Liver (tissue), 8 donors: ENCODE measurements at regions not wholly inside any gene's neighbourhood (a gene's known extent, or its start where the extent isn't known, plus 50 kb on each side); places are given as distances from the start of the nearest gene placed in this dataset.

Experiments used
- DNase-seq: peaks from one replicate; pipeline ENCODE4 v3.0.0-alpha.2; 2017; ENCODE audit warnings: low spot score
- H3K27ac ChIP-seq, 2 donors: one replicate each; pipeline ENCODE4 v1.7.0; 2013; ENCODE audit warnings: inconsistent platforms in 2 of 2, low read length in 2 of 2, control low read depth in 1 of 2, low read depth in 1 of 2, mild to moderate bottlenecking in 1 of 2
- H3K27me3 ChIP-seq, 4 donors: one replicate each; pipeline versions ENCODE4 v1.6.1 to v1.7.0; 2013; ENCODE audit warnings: low read length in 3 of 4, inconsistent platforms in 1 of 4, mild to moderate bottlenecking in 1 of 4, moderate library complexity in 1 of 4; ENCODE audit not compliant: control insufficient read depth in 4 of 4, insufficient read depth in 4 of 4
- H3K36me3 ChIP-seq, 4 donors: one replicate each; pipeline versions ENCODE4 v1.6.1 to v1.7.0; 2013; ENCODE audit warnings: low read length in 3 of 4, mild to moderate bottlenecking in 3 of 4, low read depth in 1 of 4, moderate library complexity in 1 of 4; ENCODE audit not compliant: control insufficient read depth in 4 of 4, insufficient read depth in 3 of 4
- H3K4me1 ChIP-seq, 4 donors: one replicate each; pipeline versions ENCODE4 v1.6.1 to v1.7.0; 2013; ENCODE audit warnings: low read length in 3 of 4, mild to moderate bottlenecking in 3 of 4, moderate library complexity in 1 of 4; ENCODE audit not compliant: control insufficient read depth in 4 of 4, insufficient read depth in 4 of 4
- H3K4me3 ChIP-seq, 3 donors: one replicate each; pipeline versions ENCODE4 v1.6.1 to v1.7.0; 2013; ENCODE audit warnings: low read length in 3 of 3, control low read depth in 1 of 3, low read depth in 1 of 3, mild to moderate bottlenecking in 1 of 3
- H3K9ac ChIP-seq, 2 donors: one replicate each; pipeline ENCODE4 v1.7.0; 2013; ENCODE audit warnings: low read length in 2 of 2, mild to moderate bottlenecking in 2 of 2, moderate library complexity in 2 of 2, control low read depth in 1 of 2, low read depth in 1 of 2
- H3K9me3 ChIP-seq, 4 donors: one replicate each; pipeline versions ENCODE4 v1.6.1 to v1.7.0; 2013; ENCODE audit warnings: low read length in 3 of 4; ENCODE audit not compliant: control insufficient read depth in 4 of 4
- CTCF ChIP-seq: fragments of 150-350 bp; IDR thresholded peaks from 2 replicates; pipeline ENCODE4 v1.5.1; 2017; ENCODE audit warnings: improper control_type of control experiment, low read depth, low read length; ENCODE audit not compliant: missing input control
- EGR1 ChIP-seq, 2 donors: IDR thresholded peaks; 2 replicates each; pipeline ENCODE4 v1.6.1; 2016 to 2018; ENCODE audit warnings: antibody characterized with exemption in 2 of 2, low read depth in 2 of 2
- FOXA1 ChIP-seq: IDR thresholded peaks from 2 replicates; pipeline ENCODE4 v1.6.1; 2016; ENCODE audit warnings: antibody characterized with exemption
- FOXA2 ChIP-seq: IDR thresholded peaks from 2 replicates; pipeline ENCODE4 v1.6.1; 2016; ENCODE audit warnings: antibody characterized with exemption
- GABPA ChIP-seq, 2 donors: IDR thresholded peaks in 1 of 2; conservative IDR thresholded peaks in 1 of 2; 2 replicates each; pipeline ENCODE4 v1.6.1; 2016; ENCODE audit warnings: antibody characterized with exemption in 2 of 2, mild to moderate bottlenecking in 1 of 2, moderate library complexity in 1 of 2
- HNF4A ChIP-seq, 2 donors: conservative IDR thresholded peaks; 2 replicates each; pipeline ENCODE4 v1.6.1; 2016; ENCODE audit warnings: antibody characterized with exemption in 2 of 2, mild to moderate bottlenecking in 2 of 2
- HNF4G ChIP-seq: IDR thresholded peaks from 2 replicates; pipeline ENCODE4 v1.6.1; 2016; ENCODE audit warnings: antibody characterized with exemption
- JUND ChIP-seq, 2 donors: IDR thresholded peaks; 2 replicates each; pipeline ENCODE4 v1.6.1; 2016; ENCODE audit warnings: antibody characterized with exemption in 2 of 2
- MAX ChIP-seq: IDR thresholded peaks from 2 replicates; pipeline ENCODE4 v1.6.1; 2016; ENCODE audit warnings: antibody characterized with exemption
- RAD21 ChIP-seq, 2 donors: IDR thresholded peaks; 2 replicates each; pipeline ENCODE4 v1.6.1; 2016; ENCODE audit warnings: antibody characterized with exemption in 2 of 2, mild to moderate bottlenecking in 2 of 2
- REST ChIP-seq: IDR thresholded peaks from 2 replicates; pipeline ENCODE4 v1.6.1; 2016; ENCODE audit warnings: antibody characterized with exemption, mild to moderate bottlenecking
- RXRA ChIP-seq, 2 donors: IDR thresholded peaks; 2 replicates each; pipeline ENCODE4 v1.6.1; 2017 to 2018; ENCODE audit warnings: antibody characterized with exemption in 2 of 2, mild to moderate bottlenecking in 1 of 2
- SP1 ChIP-seq: IDR thresholded peaks from 2 replicates; pipeline ENCODE4 v1.6.1; 2018; ENCODE audit warnings: antibody characterized with exemption, mild to moderate bottlenecking
- YY1 ChIP-seq: IDR thresholded peaks from 2 replicates; pipeline ENCODE4 v1.6.1; 2016; ENCODE audit warnings: antibody characterized with exemption, mild to moderate bottlenecking
- ZBTB33 ChIP-seq: IDR thresholded peaks from 2 replicates; pipeline ENCODE4 v1.6.1; 2016; ENCODE audit warnings: antibody characterized with exemption
- WGBS: extraction: QIAGEN DNeasy Blood & Tissue Kit; methylation state at CpG from one replicate; pipeline ENCODE4 v1.1.7; 2013; 5-methylcytosine and 5-hydroxymethylcytosine counted together
- donor health status: healthy.
- donor health status: healthy.
- donor health status: healthy.
- donor health status: healthy.
- donor health status: healthy.

DNA sequence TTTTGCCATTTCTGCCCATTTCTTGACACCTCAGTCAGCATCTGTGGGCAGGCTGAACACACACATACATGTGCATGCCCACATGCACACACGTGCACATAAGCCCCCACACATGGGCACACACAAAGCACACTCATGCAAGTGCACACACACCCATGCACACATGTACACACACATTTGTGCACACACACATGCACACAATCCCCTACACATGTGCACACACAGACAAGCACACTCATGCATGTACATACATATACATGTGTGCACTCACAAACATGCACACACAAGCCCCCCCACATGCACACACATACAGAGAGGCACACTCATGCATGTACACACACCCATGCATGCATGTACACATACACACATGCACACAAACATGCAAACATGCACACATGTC is 83.5 kb upstream of the ACTRT2 start:
- no peak overlapping the region for H3K4me3 ChIP-seq
- WGBS, result 77% methylated on average over 1 of the region's 1 CpG
- H3K4me1 ChIP-seq, result no peaks in the 10 kb centered on the region
- no peak for DNase-seq
- H3K9ac ChIP-seq, result no peak overlapping the region
- peaks cover 0 to 13% (median 10%) of the 10 kb centered on the region in 4 donors for H3K9me3 ChIP-seq
- H3K36me3 ChIP-seq, result no peaks in the 10 kb centered on the region
- TF ChIP-seq FOXA1, result no peak
- H3K27ac ChIP-seq, result no peak overlapping the region
- H3K27me3 ChIP-seq, result no peaks in the 10 kb centered on the region

DNA sequence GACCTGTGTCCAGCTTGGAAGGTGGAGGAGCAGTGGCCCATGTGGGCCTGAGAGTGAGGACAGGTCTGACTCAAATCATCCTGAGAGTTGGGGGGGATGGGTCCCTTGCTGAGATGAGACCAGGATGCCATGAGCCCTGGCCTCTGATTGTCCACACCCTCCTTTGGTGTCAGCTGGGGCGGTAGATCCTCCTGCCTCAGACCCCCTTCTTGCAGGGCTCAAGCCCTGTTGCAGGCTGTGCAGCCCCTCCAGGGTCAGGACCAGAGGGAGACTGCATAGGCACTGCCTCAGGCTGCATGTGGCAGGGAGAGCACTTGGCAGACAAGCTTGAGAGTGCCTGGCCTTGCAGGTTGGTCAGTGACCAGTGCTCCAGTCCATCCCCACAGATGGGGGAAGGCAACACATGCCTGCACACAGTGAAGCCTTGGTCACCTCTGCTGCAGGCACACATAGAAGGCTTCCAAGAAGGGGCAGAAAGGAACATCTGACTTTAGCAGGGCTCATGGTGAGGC is 82.2 kb upstream of the ACTRT2 start:
- Histone ChIP-seq H3K9me3 (peaks cover 0 to 13% (median 10%) of the 10 kb centered on the region in 4 donors), H3K27ac (no peak overlapping the region), H3K27me3 (peaks cover 0 to 2% (median 0%) of the 10 kb centered on the region in 4 donors), H3K9ac (no peak overlapping the region), H3K4me3 (no peak overlapping the region), H3K4me1 (no peaks in the 10 kb centered on the region), H3K36me3 (no peaks in the 10 kb centered on the region)
- 79% methylated on average over 1 of the region's 1 CpG for WGBS
- TF ChIP-seq RAD21 (IDR thresholded peaks at IDR 0.05) (no peak), EGR1 (IDR thresholded peaks at IDR 0.05; ENCODE audit: low read depth in 2 of 2) (no peak), MAX (no peak), CTCF (no peak), JUND (IDR thresholded peaks at IDR 0.05) (no peak), YY1 (no peak), ZBTB33 (no peak), HNF4G (no peak), RXRA (IDR thresholded peaks at IDR 0.05) (no peak)
- DNase-seq, result no peak

DNA sequence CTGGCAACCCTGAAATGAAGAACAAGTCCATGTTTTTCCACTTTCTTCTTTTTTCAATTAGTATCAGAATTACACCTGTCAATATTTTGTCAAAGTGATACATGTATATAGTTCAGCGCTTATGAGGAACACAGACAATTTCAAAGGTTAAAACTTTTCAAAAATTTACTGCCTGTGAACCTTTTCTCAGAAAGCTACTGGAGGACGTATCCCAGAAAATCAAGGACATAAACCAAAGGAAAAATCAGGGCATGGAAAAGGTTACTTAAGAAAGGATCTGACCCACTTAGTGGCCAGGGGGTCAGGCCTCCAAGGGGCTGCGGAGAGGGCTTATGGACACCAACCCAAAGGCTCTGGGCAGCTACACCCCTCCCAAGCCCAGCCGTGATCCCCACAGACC is 81.1 kb upstream of the ACTRT2 start:
- no peak overlapping the region for H3K27ac ChIP-seq
- no peak for DNase-seq
- peaks cover 0 to 7% (median 0%) of the 10 kb centered on the region in 4 donors for H3K27me3 ChIP-seq
- no peak overlapping the region for H3K9ac ChIP-seq
- 84% methylated on average over 4 of the region's 4 CpGs for WGBS
- H3K4me1 ChIP-seq, result no peaks in the 10 kb centered on the region
- H3K36me3 ChIP-seq, result no peaks in the 10 kb centered on the region
- no peak overlapping the region for H3K4me3 ChIP-seq
- H3K9me3 ChIP-seq, result peaks cover 0 to 13% (median 10%) of the 10 kb centered on the region in 4 donors
- TF ChIP-seq YY1 (no peak), REST (no peak), HNF4G (no peak), SP1 (no peak), HNF4A (conservative IDR thresholded peaks at IDR 0.05) (no peak), GABPA (IDR thresholded peaks at IDR 0.05 in 1 of 2, conservative IDR thresholded peaks at IDR 0.05 in 1 of 2) (no peak), CTCF (no peak), ZBTB33 (no peak), RXRA (IDR thresholded peaks at IDR 0.05) (no peak), FOXA2 (no peak), RAD21 (IDR thresholded peaks at IDR 0.05) (no peak), EGR1 (IDR thresholded peaks at IDR 0.05; ENCODE audit: low read depth in 2 of 2) (no peak), JUND (IDR thresholded peaks at IDR 0.05) (no peak)
